ENCODE measurements at regions not wholly inside any gene's neighbourhood (a gene's known extent, or its start where the extent isn't known, plus 50 kb on each side); places are given as distances from the start of the nearest gene placed in this dataset.

DNA sequence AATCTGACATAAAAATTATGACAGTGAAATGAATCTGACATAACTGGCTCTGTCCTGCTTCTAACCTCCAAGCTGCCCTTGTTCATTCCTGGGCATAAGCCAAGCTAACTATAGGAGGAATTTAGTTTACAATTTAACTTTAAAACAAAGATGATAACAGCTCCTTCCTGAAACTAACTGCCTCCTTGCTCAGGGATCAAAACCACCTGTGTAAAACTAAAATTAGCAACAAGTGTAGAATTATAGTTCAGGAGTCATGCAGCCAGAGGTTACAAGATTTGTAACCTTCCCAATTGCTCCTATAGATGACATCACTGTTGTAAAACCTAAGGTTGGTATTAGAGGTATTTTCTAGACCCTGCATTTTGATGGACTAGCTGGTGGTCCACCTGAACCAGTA is 256.4 kb upstream of the POM121L12 start:
- TF ChIP-seq BHLHE40 (IDR thresholded peaks at IDR 0.05; ENCODE audit: borderline replicate concordance) = no peak
- no peak for TF ChIP-seq FOXA1 (IDR thresholded peaks at IDR 0.05)
- no peak for TF ChIP-seq CTBP1 (IDR thresholded peaks at IDR 0.05; ENCODE audit: borderline replicate concordance)
- TF ChIP-seq FOXK2 (IDR thresholded peaks at IDR 0.05) = no peak
- TF ChIP-seq, protein P1, sequence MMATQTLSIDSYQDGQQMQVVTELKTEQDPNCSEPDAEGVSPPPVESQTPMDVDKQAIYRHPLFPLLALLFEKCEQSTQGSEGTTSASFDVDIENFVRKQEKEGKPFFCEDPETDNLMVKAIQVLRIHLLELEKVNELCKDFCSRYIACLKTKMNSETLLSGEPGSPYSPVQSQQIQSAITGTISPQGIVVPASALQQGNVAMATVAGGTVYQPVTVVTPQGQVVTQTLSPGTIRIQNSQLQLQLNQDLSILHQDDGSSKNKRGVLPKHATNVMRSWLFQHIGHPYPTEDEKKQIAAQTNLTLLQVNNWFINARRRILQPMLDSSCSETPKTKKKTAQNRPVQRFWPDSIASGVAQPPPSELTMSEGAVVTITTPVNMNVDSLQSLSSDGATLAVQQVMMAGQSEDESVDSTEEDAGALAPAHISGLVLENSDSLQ (IDR thresholded peaks at IDR 0.05) = no peak
- TF ChIP-seq LEF1 (IDR thresholded peaks at IDR 0.05; ENCODE audit: borderline replicate concordance) = no peak
- TF ChIP-seq ARNT (IDR thresholded peaks at IDR 0.05) = no peak
- no peak for TF ChIP-seq NFRKB (IDR thresholded peaks at IDR 0.05)
- no peak for TF ChIP-seq HDGF (IDR thresholded peaks at IDR 0.05; ENCODE audit: borderline replicate concordance)
- TF ChIP-seq TARDBP (IDR thresholded peaks at IDR 0.05) = no peak
- no peak for TF ChIP-seq ELF4 (IDR thresholded peaks at IDR 0.05)
- no peak for TF ChIP-seq SUZ12 (IDR thresholded peaks at IDR 0.05)

Measured in HEK293T (cell line).